H1 (cell line): ENCODE measurements at regions not wholly inside any gene's neighbourhood (a gene's known extent, or its start where the extent isn't known, plus 50 kb on each side); places are given as distances from the start of the nearest gene placed in this dataset.

Experiments
- BRCA1 ChIP-seq: IDR thresholded peaks from 2 replicates; pipeline ENCODE4 v1.6.1; 2012; ENCODE audit warnings: low read depth, low read length, improper control_type of control experiment
- EZH2 ChIP-seq: fragments of 200-600 bp; sonication (generic); IDR thresholded peaks from 2 replicates; pipeline ENCODE4 v1.7.1; 2012; ENCODE audit warnings: low read depth, mild to moderate bottlenecking, moderate library complexity, low read length, inconsistent platforms; ENCODE audit not compliant: severe bottlenecking
- NANOG ChIP-seq: IDR thresholded peaks from 2 replicates; pipeline ENCODE4 v1.6.1; 2011; ENCODE audit warnings: low read length, low read depth, mild to moderate bottlenecking, inconsistent platforms; ENCODE audit not compliant: insufficient read depth, poor library complexity, severe bottlenecking
- PHF8 ChIP-seq: fragments of 200-600 bp; sonication (generic); conservative IDR thresholded peaks from 2 replicates; pipeline ENCODE4 v1.7.1; 2012; ENCODE audit warnings: low read depth, mild to moderate bottlenecking, inconsistent platforms, low read length, moderate library complexity
- TAF7 ChIP-seq: optimal IDR thresholded peaks from 2 replicates; pipeline ENCODE3; 2011; ENCODE audit warnings: low read depth, mild to moderate bottlenecking, inconsistent platforms, low read length, moderate library complexity, borderline replicate concordance
- TEAD4 ChIP-seq: IDR thresholded peaks from 2 replicates; pipeline ENCODE4 v1.6.1; 2012; ENCODE audit warnings: low read depth, low read length, inconsistent platforms, mixed read lengths
- ZNF274 ChIP-seq: IDR thresholded peaks from 2 replicates; pipeline ENCODE4 v1.7.0; 2012; ENCODE audit warnings: low read length, borderline replicate concordance; ENCODE audit errors: extremely low read depth
- TF ChIP-seq, protein P1 (sequence below): IDR thresholded peaks from 2 replicates; pipeline ENCODE4 v1.6.1; 2012; ENCODE audit warnings: inconsistent platforms

- TF ChIP-seq ZNF274, result no peak
- TF ChIP-seq NANOG, result no peak
- TF ChIP-seq, protein P1, sequence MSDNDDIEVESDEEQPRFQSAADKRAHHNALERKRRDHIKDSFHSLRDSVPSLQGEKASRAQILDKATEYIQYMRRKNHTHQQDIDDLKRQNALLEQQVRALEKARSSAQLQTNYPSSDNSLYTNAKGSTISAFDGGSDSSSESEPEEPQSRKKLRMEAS, result no peak
- TF ChIP-seq EZH2, result no peak
- TF ChIP-seq BRCA1, result no peak
- no peak for TF ChIP-seq TEAD4
- no peak for TF ChIP-seq PHF8
- no peak for TF ChIP-seq TAF7
These were observed 628.8 kb downstream of the NR2F1-AS1 start (continued) for GRCh38 chr5:92952243-92952642.
